ENCODE measurements at regions not wholly inside any gene's neighbourhood (a gene's known extent, or its start where the extent isn't known, plus 50 kb on each side); places are given as distances from the start of the nearest gene placed in this dataset.

GRCh38 chr5:135161221-135161620 is 127.2 kb upstream of the PITX1 start:
- H3K4me3 ChIP-seq (ENCODE audit: low read depth, low read length), result no peak overlapping the region
- H3K9me3 ChIP-seq (ENCODE audit: control insufficient read depth, insufficient read depth, low read length), result peaks cover 12% of the 10 kb centered on the region
- DNase-seq (ENCODE audit: low read depth, low spot score), result no peak
- TF ChIP-seq CTCF (IDR thresholded peaks at IDR 0.05; ENCODE audit: low read depth, low read length), result no peak
- peaks cover 23% of the 10 kb centered on the region for H3K27me3 ChIP-seq (ENCODE audit: control insufficient read depth, insufficient read depth, low read length)
- CTCF ChIA-PET, result no interaction called here
- no peak overlapping the region for H3K27ac ChIP-seq (ENCODE audit: low read depth, low read length)
- POLR2A ChIA-PET, result no interaction called here

GRCh38 chr5:135160036-135160675 is 126.1 kb upstream of the PITX1 start:
- POLR2A ChIA-PET, result no interaction called here
- CTCF ChIA-PET, result no interaction called here

GRCh38 chr5:135159626-135160025 is 125.6 kb upstream of the PITX1 start:
- Histone ChIP-seq H3K9me3 (ENCODE audit: control insufficient read depth, insufficient read depth, low read length) (peaks cover 12% of the 10 kb centered on the region), H3K27me3 (ENCODE audit: control insufficient read depth, insufficient read depth, low read length) (peaks cover 23% of the 10 kb centered on the region), H3K4me3 (ENCODE audit: low read depth, low read length) (no peak overlapping the region), H3K27ac (ENCODE audit: low read depth, low read length) (no peak overlapping the region)
- no peak for TF ChIP-seq CTCF (IDR thresholded peaks at IDR 0.05; ENCODE audit: low read depth, low read length)
- DNase-seq (ENCODE audit: low read depth, low spot score), result no peak
- CTCF ChIA-PET, result no interaction called here
- POLR2A ChIA-PET, result no interaction called here

More at GRCh38 chr5:135160036-135160675, 126.1 kb upstream of the PITX1 start:
- H3K9me3 ChIP-seq (ENCODE audit: control insufficient read depth, insufficient read depth, low read length), result peaks cover 12% of the 10 kb centered on the region
- no peak for DNase-seq (ENCODE audit: low read depth, low spot score)
- no peak for TF ChIP-seq CTCF (IDR thresholded peaks at IDR 0.05; ENCODE audit: low read depth, low read length)
- H3K27me3 ChIP-seq (ENCODE audit: control insufficient read depth, insufficient read depth, low read length), result peaks cover 23% of the 10 kb centered on the region
- H3K4me3 ChIP-seq (ENCODE audit: low read depth, low read length), result no peak overlapping the region
- H3K27ac ChIP-seq (ENCODE audit: low read depth, low read length), result no peak overlapping the region

- peaks cover 12% of the 10 kb centered on the region for H3K9me3 ChIP-seq (ENCODE audit: control insufficient read depth, insufficient read depth, low read length)
- DNase-seq (ENCODE audit: low read depth, low spot score), result no peak
- CTCF ChIA-PET, result no interaction called here
- no peak for TF ChIP-seq CTCF (IDR thresholded peaks at IDR 0.05; ENCODE audit: low read depth, low read length)
- peaks cover 21% of the 10 kb centered on the region for H3K27me3 ChIP-seq (ENCODE audit: control insufficient read depth, insufficient read depth, low read length)
- no peak overlapping the region for H3K27ac ChIP-seq (ENCODE audit: low read depth, low read length)
- POLR2A ChIA-PET, result no interaction called here
- H3K4me3 ChIP-seq (ENCODE audit: low read depth, low read length), result no peak overlapping the region
These were observed 125.0 kb upstream of the PITX1 start for GRCh38 chr5:135158982-135159381.

GRCh38 chr5:135158314-135158697 is 124.3 kb upstream of the PITX1 start:
- CTCF ChIA-PET, result no interaction called here
- H3K4me3 ChIP-seq (ENCODE audit: low read depth, low read length), result no peak overlapping the region
- H3K9me3 ChIP-seq (ENCODE audit: control insufficient read depth, insufficient read depth, low read length), result peaks cover 12% of the 10 kb centered on the region
- no peak for TF ChIP-seq CTCF (IDR thresholded peaks at IDR 0.05; ENCODE audit: low read depth, low read length)
- H3K27ac ChIP-seq (ENCODE audit: low read depth, low read length), result no peak overlapping the region
- POLR2A ChIA-PET, result no interaction called here
- DNase-seq (ENCODE audit: low read depth, low spot score), result no peak
- H3K27me3 ChIP-seq (ENCODE audit: control insufficient read depth, insufficient read depth, low read length), result peaks cover 21% of the 10 kb centered on the region
